Calu3 (cell line): ENCODE measurements at regions not wholly inside any gene's neighbourhood (a gene's known extent, or its start where the extent isn't known, plus 50 kb on each side); places are given as distances from the start of the nearest gene placed in this dataset.

Experiments used
- BruUV-seq: library from RNA; stranded (reverse); fragments of 400-500 nt; replicated peaks from 2 replicates; lab custom pipeline; 2021; lab: Mats Ljungman, UMichigan
- CTCF ChIA-PET: fragments of 300-600 bp; sonication (Branson Sonifier 250); formaldehyde crosslinking; loops from one replicate; lab custom pipeline; 2022; ENCODE audit warnings: antibody characterized with exemption; lab: Charles Lee
- DNase-seq: peaks from one replicate; pipeline ENCODE4 v3.0.0; 2022
- H3K27ac Mint-ChIP-seq: one replicate; pipeline ENCODE4 v1.8.0; 2022; ENCODE audit warnings: mixed read lengths; ENCODE audit not compliant: unreplicated experiment
- H3K27me3 Mint-ChIP-seq: one replicate; pipeline ENCODE4 v1.8.0; 2022; ENCODE audit warnings: mixed read lengths; ENCODE audit not compliant: unreplicated experiment
- H3K36me3 Mint-ChIP-seq: one replicate; pipeline ENCODE4 v1.8.0; 2022; ENCODE audit warnings: mild to moderate bottlenecking, moderate library complexity, mixed read lengths; ENCODE audit not compliant: insufficient read depth, unreplicated experiment
- H3K4me1 Mint-ChIP-seq: one replicate; pipeline ENCODE4 v1.8.0; 2022; ENCODE audit warnings: mild to moderate bottlenecking, low read depth, mixed read lengths; ENCODE audit not compliant: unreplicated experiment
- H3K4me3 Mint-ChIP-seq: one replicate; pipeline ENCODE4 v1.8.0; 2022; ENCODE audit warnings: mild to moderate bottlenecking, low read depth, moderate library complexity, mixed read lengths; ENCODE audit not compliant: unreplicated experiment
- H3K9me3 Mint-ChIP-seq: one replicate; pipeline ENCODE4 v1.8.0; 2022; ENCODE audit warnings: low read depth, mixed read lengths; ENCODE audit not compliant: unreplicated experiment
- CTCF ChIP-seq: fragments of 200-600 bp; IDR thresholded peaks from one replicate; pipeline ENCODE4 v1.8.0; 2022; ENCODE audit warnings: antibody characterized with exemption; ENCODE audit not compliant: unreplicated experiment
- intact Hi-C: fragments of 100-400 bp; cut with micrococcal nuclease; formaldehyde crosslinking; loops from one replicate; pipeline ENCODE4 v1.10.0; 2022; ENCODE audit not compliant: unreplicated experiment

GRCh38 chr11:134670247-134670782, 258.3 kb upstream of the B3GAT1 start:
- intact Hi-C loops = no loop called here
- TF ChIP-seq CTCF = no peak
- Mint-ChIP-seq H3K27me3 (no peaks in the 10 kb centered on the region), H3K36me3 (no peaks in the 10 kb centered on the region), H3K9me3 (peaks cover 3% of the 10 kb centered on the region), H3K27ac (no peak overlapping the region), H3K4me1 (no peaks in the 10 kb centered on the region), H3K4me3 (no peak overlapping the region)
- DNase-seq = no peak
- BruUV-seq = no TSS peak
- CTCF ChIA-PET = no interaction called here

GRCh38 chr11:134669796-134670195, 257.8 kb upstream of the B3GAT1 start:
- Mint-ChIP-seq H3K4me3 (no peak overlapping the region), H3K9me3 (peaks cover 3% of the 10 kb centered on the region), H3K4me1 (no peaks in the 10 kb centered on the region), H3K36me3 (no peaks in the 10 kb centered on the region), H3K27me3 (no peaks in the 10 kb centered on the region), H3K27ac (no peak overlapping the region)
- no TSS peak for BruUV-seq
- intact Hi-C loops = no loop called here
- DNase-seq = no peak
- no peak for TF ChIP-seq CTCF
- CTCF ChIA-PET = no interaction called here

- DNase-seq = no peak
- H3K4me1 Mint-ChIP-seq = no peaks in the 10 kb centered on the region
- intact Hi-C loops = no loop called here
- no peak overlapping the region for H3K27ac Mint-ChIP-seq
- BruUV-seq = no TSS peak
- peaks cover 5% of the 10 kb centered on the region for H3K9me3 Mint-ChIP-seq
- H3K27me3 Mint-ChIP-seq = no peaks in the 10 kb centered on the region
- no peaks in the 10 kb centered on the region for H3K36me3 Mint-ChIP-seq
- no peak overlapping the region for H3K4me3 Mint-ChIP-seq
- no peak for TF ChIP-seq CTCF
- CTCF ChIA-PET = interaction anchor here (0.6 kb wide), 1 partner anchor 85 kb away, joined by 3 read pairs; no protein-coding TSS in a partner anchor
Observed at GRCh38 chr11:134668796-134669195, 256.8 kb upstream of the B3GAT1 start.

GRCh38 chr11:134668076-134668475, 256.0 kb upstream of the B3GAT1 start:
- CTCF ChIA-PET = no interaction called here
- no peak overlapping the region for H3K4me3 Mint-ChIP-seq
- no peak for TF ChIP-seq CTCF
- intact Hi-C loops = no loop called here
- no peak for DNase-seq
- H3K9me3 Mint-ChIP-seq = peaks cover 5% of the 10 kb centered on the region
- H3K4me1 Mint-ChIP-seq = no peaks in the 10 kb centered on the region
- H3K27me3 Mint-ChIP-seq = no peaks in the 10 kb centered on the region
- H3K36me3 Mint-ChIP-seq = no peaks in the 10 kb centered on the region
- no TSS peak for BruUV-seq
- no peak overlapping the region for H3K27ac Mint-ChIP-seq
